BJ (cell line): ENCODE measurements at regions not wholly inside any gene's neighbourhood (a gene's known extent, or its start where the extent isn't known, plus 50 kb on each side); places are given as distances from the start of the nearest gene placed in this dataset.

ENCODE experiments used
- CTCF ChIA-PET: fragments of 350-600 bp; formaldehyde crosslinking; extraction: SDS; loops from one replicate; lab custom pipeline; 2021; ENCODE audit warnings: antibody characterized with exemption, inconsistent platforms; lab: Yijun Ruan, JAX
- POLR2A ChIA-PET: fragments of 300-600 bp; sonication (Branson Sonifier 250); formaldehyde crosslinking; extraction: SDS; loops from one replicate; lab custom pipeline; 2021; ENCODE audit warnings: antibody characterized with exemption; lab: Charles Lee
- DNase-seq: peaks from one replicate; pipeline ENCODE4 v3.0.0-alpha.2; 2011; ENCODE audit warnings: low read depth
- H3K27me3 ChIP-seq: 2 replicates; pipeline ENCODE4 v1.6.0; 2011; ENCODE audit warnings: low read length; ENCODE audit not compliant: control insufficient read depth, insufficient read depth
- H3K36me3 ChIP-seq: 2 replicates; pipeline ENCODE4 v1.5.1; 2011; ENCODE audit warnings: low read length; ENCODE audit not compliant: control insufficient read depth, insufficient read depth
- H3K4me3 ChIP-seq: 2 replicates; pipeline ENCODE4 v1.5.1; 2011; ENCODE audit warnings: low read depth, mild to moderate bottlenecking, control low read depth, low read length
- CTCF ChIP-seq: IDR thresholded peaks from 2 replicates; pipeline ENCODE4 v1.5.1; 2011; ENCODE audit warnings: low read depth, mild to moderate bottlenecking, control low read depth, inconsistent platforms, low read length, moderate library complexity; ENCODE audit not compliant: insufficient read depth

- ChIA-PET POLR2A (no interaction called here), CTCF (interaction anchor here (0.5 to 2.4 kb wide), 2 partner anchors 15 to 436 kb away, joined by 3 to 11 read pairs; no protein-coding TSS in a partner anchor)
- Histone ChIP-seq H3K27me3 (no peaks in the 10 kb centered on the region), H3K36me3 (no peaks in the 10 kb centered on the region), H3K4me3 (no peak overlapping the region)
- no peak for TF ChIP-seq CTCF
- no peak for DNase-seq
These were observed 80.7 kb upstream of the NAV2 start for GRCh38 chr11:19631712-19632498.

GRCh38 chr11:19628018-19628417, 84.6 kb upstream of the NAV2 start:
- ChIA-PET CTCF (no interaction called here), POLR2A (no interaction called here)
- Histone ChIP-seq H3K4me3 (no peak overlapping the region), H3K36me3 (no peaks in the 10 kb centered on the region), H3K27me3 (no peaks in the 10 kb centered on the region)
- DNase-seq = peak; percentile 71
- TF ChIP-seq CTCF = no peak

- POLR2A ChIA-PET = no interaction called here
- Histone ChIP-seq H3K36me3 (no peaks in the 10 kb centered on the region), H3K27me3 (no peaks in the 10 kb centered on the region), H3K4me3 (no peak overlapping the region)
- DNase-seq = no peak
- no peak for TF ChIP-seq CTCF
- CTCF ChIA-PET = interaction anchor here (0.6 kb wide), 1 partner anchor 51 kb away, joined by 3 read pairs; no protein-coding TSS in a partner anchor
These were observed 85.1 kb upstream of the NAV2 start for GRCh38 chr11:19627566-19627965.

- no peak for DNase-seq
- TF ChIP-seq CTCF = no peak
- Histone ChIP-seq H3K27me3 (no peaks in the 10 kb centered on the region), H3K36me3 (no peaks in the 10 kb centered on the region), H3K4me3 (no peak overlapping the region)
- CTCF ChIA-PET = interaction anchor here (2.5 kb wide), 1 partner anchor 16 kb away, joined by 7 read pairs; no protein-coding TSS in a partner anchor
- POLR2A ChIA-PET = no interaction called here
These were observed 87.2 kb upstream of the NAV2 start for GRCh38 chr11:19625438-19625837.

GRCh38 chr11:19617696-19618523, 94.7 kb upstream of the NAV2 start:
- ChIA-PET CTCF (no interaction called here), POLR2A (interaction anchor here (0.5 kb wide), 1 partner anchor 236 kb away, joined by 3 read pairs; no protein-coding TSS in a partner anchor)
- no peaks in the 10 kb centered on the region for H3K27me3 ChIP-seq
- no peak for DNase-seq
- H3K4me3 ChIP-seq = no peak overlapping the region
- no peak for TF ChIP-seq CTCF
- H3K36me3 ChIP-seq = no peaks in the 10 kb centered on the region
